ENCODE measurements at regions not wholly inside any gene's neighbourhood (a gene's known extent, or its start where the extent isn't known, plus 50 kb on each side); places are given as distances from the start of the nearest gene placed in this dataset.

GRCh38 chr11:11056316-11056715, 198.5 kb upstream of the ZBED5 start:
- no peak overlapping the region for H3K4me3 ChIP-seq (ENCODE audit: low read depth, low read length)
- TF ChIP-seq CTCF (IDR thresholded peaks at IDR 0.05; ENCODE audit: borderline replicate concordance, insufficient read depth, low read depth, low read length), result no peak

GRCh38 chr11:11047851-11048610, 190.2 kb upstream of the ZBED5 start:
- no peak for TF ChIP-seq CTCF (IDR thresholded peaks at IDR 0.05; ENCODE audit: borderline replicate concordance, insufficient read depth, low read depth, low read length)
- no peak overlapping the region for H3K4me3 ChIP-seq (ENCODE audit: low read depth, low read length)

GRCh38 chr11:11046781-11047180, 188.9 kb upstream of the ZBED5 start:
- no peak overlapping the region for H3K4me3 ChIP-seq (ENCODE audit: low read depth, low read length)
- TF ChIP-seq CTCF (IDR thresholded peaks at IDR 0.05; ENCODE audit: borderline replicate concordance, insufficient read depth, low read depth, low read length), result no peak

GRCh38 chr11:11045156-11045930, 187.5 kb upstream of the ZBED5 start:
- TF ChIP-seq CTCF (IDR thresholded peaks at IDR 0.05; ENCODE audit: borderline replicate concordance, insufficient read depth, low read depth, low read length), result no peak
- H3K4me3 ChIP-seq (ENCODE audit: low read depth, low read length), result no peak overlapping the region

GRCh38 chr11:11044137-11044855, 186.4 kb upstream of the ZBED5 start:
- H3K4me3 ChIP-seq (ENCODE audit: low read depth, low read length), result no peak overlapping the region
- TF ChIP-seq CTCF (IDR thresholded peaks at IDR 0.05; ENCODE audit: borderline replicate concordance, insufficient read depth, low read depth, low read length), result no peak

GRCh38 chr11:11043721-11044120, 185.9 kb upstream of the ZBED5 start:
- H3K4me3 ChIP-seq (ENCODE audit: low read depth, low read length), result no peak overlapping the region
- no peak for TF ChIP-seq CTCF (IDR thresholded peaks at IDR 0.05; ENCODE audit: borderline replicate concordance, insufficient read depth, low read depth, low read length)

Measured in GM12875 (cell line).